ENCODE measurements at regions not wholly inside any gene's neighbourhood (a gene's known extent, or its start where the extent isn't known, plus 50 kb on each side); places are given as distances from the start of the nearest gene placed in this dataset.

GRCh38 chr6:9943986-9944385 lies 470.9 kb downstream of the TFAP2A start:
- Histone ChIP-seq H3K9ac (ENCODE audit: low read depth, low read length) (no peak overlapping the region), H2BK5ac (ENCODE audit: low read depth, low read length, poor library complexity, severe bottlenecking) (no peak overlapping the region), H3K36me3 (ENCODE audit: control insufficient read depth, insufficient read depth, low read length) (no peaks in the 10 kb centered on the region), H3K27ac (ENCODE audit: insufficient read depth, low read length) (no peak overlapping the region), H3K9me1 (ENCODE audit: insufficient read depth, low read length) (no peaks in the 10 kb centered on the region), H2BK20ac (ENCODE audit: low read depth, low read length) (no peak overlapping the region), H2BK15ac (ENCODE audit: low read depth, low read length) (no peak overlapping the region), H3K18ac (ENCODE audit: low read depth, low read length) (no peak overlapping the region), H3K4me1 (ENCODE audit: control insufficient read depth, insufficient read depth, low read length) (no peaks in the 10 kb centered on the region), H2AK5ac (ENCODE audit: low read depth, low read length) (no peak overlapping the region), H3K4me2 (ENCODE audit: low read depth, low read length) (no peak overlapping the region), H2BK120ac (ENCODE audit: low read depth, low read length) (no peak overlapping the region), H2AK9ac (replicated peaks; ENCODE audit: low read depth, low read length, poor library complexity) (no peak overlapping the region), H3K14ac (replicated peaks; ENCODE audit: low read depth, low read length) (no peak overlapping the region), H3K27me3 (ENCODE audit: control insufficient read depth, insufficient read depth, low read length) (no peaks in the 10 kb centered on the region), H4K5ac (ENCODE audit: low read depth, low read length) (no peak overlapping the region), H4K91ac (ENCODE audit: insufficient read depth, low read depth, low read length) (no peak overlapping the region), H2AFZ (replicated peaks; ENCODE audit: low read length, poor library complexity) (no peak overlapping the region), H3K4ac (ENCODE audit: low read depth, low read length) (no peak overlapping the region), H3K4me3 (ENCODE audit: insufficient read depth, low read depth, low read length) (no peak overlapping the region), H3K23ac (ENCODE audit: low read depth, low read length) (no peak overlapping the region), H3K79me1 (ENCODE audit: low read depth in 1 of 2, low read length in 2 of 2) (no peaks in the 10 kb centered on the region), H3K56ac (ENCODE audit: extremely low read depth, insufficient read depth, low read length) (no peak overlapping the region), H4K8ac (ENCODE audit: low read depth in 2 of 2, low read length in 2 of 2) (no peak overlapping the region), H3K9me3 (ENCODE audit: control insufficient read depth, insufficient read depth, low read length) (peaks cover 15% of the 10 kb centered on the region; the same call in 1 of the 2 replicates), H4K20me1 (ENCODE audit: insufficient read depth, low read length) (no peaks in the 10 kb centered on the region)
- no peak for ATAC-seq (ENCODE audit: low read depth)
- WGBS, 2 experiments (ENCODE audit: extremely low coverage in 2 of 2, insufficient read length in 1 of 2) = 23% methylated on average over 4 of the region's 5 CpGs; no CpG with 5 or more reads in 1 of the 2 experiments
- no TSS peak for BruUV-seq (replicated peaks)
- CTCF ChIA-PET = no interaction called here
- POLR2A ChIA-PET (ENCODE audit: unreplicated experiment) = no interaction called here
- TF ChIP-seq MAFK (IDR thresholded peaks at IDR 0.05; ENCODE audit: low read depth, low read length) (no peak), BHLHE40 (IDR thresholded peaks at IDR 0.05; ENCODE audit: low read depth, low read length) (no peak), FOS (IDR thresholded peaks at IDR 0.05; ENCODE audit: low read depth, low read length) (no peak), USF2 (IDR thresholded peaks at IDR 0.05; ENCODE audit: low read depth, low read length) (no peak), CHD1 (IDR thresholded peaks at IDR 0.05; ENCODE audit: low read depth, low read length) (no peak), SMC3 (IDR thresholded peaks at IDR 0.05; ENCODE audit: low read depth, low read length) (no peak), RAD21 (IDR thresholded peaks at IDR 0.05; ENCODE audit: low read length) (no peak), POLR2A (IDR thresholded peaks at IDR 0.05; ENCODE audit: low read depth, low read length) (no peak), NFE2L2 (IDR thresholded peaks at IDR 0.05; ENCODE audit: low read depth, low read length) (no peak), MXI1 (IDR thresholded peaks at IDR 0.05; ENCODE audit: borderline replicate concordance, low read depth, low read length) (no peak), RCOR1 (IDR thresholded peaks at IDR 0.05; ENCODE audit: insufficient replicate concordance, low read length) (no peak), CEBPB (IDR thresholded peaks at IDR 0.05; ENCODE audit: low read depth, low read length) (no peak), MAZ (IDR thresholded peaks at IDR 0.05; ENCODE audit: borderline replicate concordance, low read depth, low read length) (no peak), RFX5 (IDR thresholded peaks at IDR 0.05; ENCODE audit: low read depth, low read length) (no peak), ELK1 (IDR thresholded peaks at IDR 0.05; ENCODE audit: borderline replicate concordance, low read depth, low read length) (no peak)
- TF ChIP-seq, protein P1, sequence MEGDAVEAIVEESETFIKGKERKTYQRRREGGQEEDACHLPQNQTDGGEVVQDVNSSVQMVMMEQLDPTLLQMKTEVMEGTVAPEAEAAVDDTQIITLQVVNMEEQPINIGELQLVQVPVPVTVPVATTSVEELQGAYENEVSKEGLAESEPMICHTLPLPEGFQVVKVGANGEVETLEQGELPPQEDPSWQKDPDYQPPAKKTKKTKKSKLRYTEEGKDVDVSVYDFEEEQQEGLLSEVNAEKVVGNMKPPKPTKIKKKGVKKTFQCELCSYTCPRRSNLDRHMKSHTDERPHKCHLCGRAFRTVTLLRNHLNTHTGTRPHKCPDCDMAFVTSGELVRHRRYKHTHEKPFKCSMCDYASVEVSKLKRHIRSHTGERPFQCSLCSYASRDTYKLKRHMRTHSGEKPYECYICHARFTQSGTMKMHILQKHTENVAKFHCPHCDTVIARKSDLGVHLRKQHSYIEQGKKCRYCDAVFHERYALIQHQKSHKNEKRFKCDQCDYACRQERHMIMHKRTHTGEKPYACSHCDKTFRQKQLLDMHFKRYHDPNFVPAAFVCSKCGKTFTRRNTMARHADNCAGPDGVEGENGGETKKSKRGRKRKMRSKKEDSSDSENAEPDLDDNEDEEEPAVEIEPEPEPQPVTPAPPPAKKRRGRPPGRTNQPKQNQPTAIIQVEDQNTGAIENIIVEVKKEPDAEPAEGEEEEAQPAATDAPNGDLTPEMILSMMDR (conservative IDR thresholded peaks at IDR 0.05; ENCODE audit: low read depth, low read length) = no peak
- intact Hi-C loops (cut with micrococcal nuclease) = no loop called here
- no peak for DNase-seq
- in situ Hi-C loops (cut with MboI; ENCODE audit: low sequenced_read_pairs) = no loop called here
- dilution Hi-C loops (cut with HindIII; ENCODE audit: low sequenced_read_pairs, unreplicated experiment) = no loop called here
